SK-N-SH (cell line): ENCODE measurements at regions not wholly inside any gene's neighbourhood (a gene's known extent, or its start where the extent isn't known, plus 50 kb on each side); places are given as distances from the start of the nearest gene placed in this dataset.

Experiments used
- CTCF ChIA-PET: fragments of 300-600, 350-600 bp; formaldehyde crosslinking; extraction: SDS; loops from one replicate; lab custom pipeline; 2021; lab: Yijun Ruan, JAX
- POLR2A ChIA-PET: fragments of 350-600 bp; sonication (Branson Sonifier 250); formaldehyde crosslinking; extraction: SDS; loops from one replicate; lab custom pipeline; 2020; ENCODE audit warnings: antibody characterized with exemption, inconsistent platforms; lab: Yijun Ruan, JAX
- DNase-seq: peaks from one replicate; pipeline ENCODE4 v3.0.0; 2012
- H2AFZ ChIP-seq: fragments of 200-600 bp; sonication (generic); 2 replicates; pipeline ENCODE4 v1.8.1; 2016; ENCODE audit warnings: antibody characterized with exemption, mild to moderate bottlenecking, low read depth
- H3F3A ChIP-seq: fragments of 200-600 bp; sonication (generic); replicated peaks from 2 replicates; pipeline ENCODE3; 2016; ENCODE audit warnings: antibody characterized with exemption, mild to moderate bottlenecking; ENCODE audit not compliant: insufficient read depth
- H3K27ac ChIP-seq, 2 experiments: fragments of 200-500 bp in 1 of 2; fragments of 200-600 bp in 1 of 2; sonication (Bioruptor generic) in 1 of 2; sonication (generic), shearing (Covaris generic) in 1 of 2; 2 replicates each; pipeline versions ENCODE4 v1.5.1 to v1.6.1; 2014 to 2016; ENCODE audit warnings: low read depth in 2 of 2, inconsistent platforms in 1 of 2, low read length in 1 of 2, mild to moderate bottlenecking in 1 of 2, mixed read lengths in 1 of 2
- H3K27me3 ChIP-seq: fragments of 200-600 bp; sonication (generic), shearing (Covaris generic); 2 replicates; pipeline ENCODE4 v1.6.1; 2016; ENCODE audit warnings: mixed run types; ENCODE audit not compliant: insufficient read depth
- H3K36me3 ChIP-seq, 2 experiments: fragments of 200-500 bp in 1 of 2; fragments of 200-600 bp in 1 of 2; sonication (Bioruptor generic) in 1 of 2; sonication (generic) in 1 of 2; replicated peaks in 1 of 2; 2 replicates each; pipeline versions ENCODE3 to v1.5.1; 2014 to 2016; ENCODE audit warnings: low read length in 1 of 2, mild to moderate bottlenecking in 1 of 2; ENCODE audit not compliant: insufficient read depth in 2 of 2, control insufficient read depth in 1 of 2
- H3K4me1 ChIP-seq, 2 experiments: fragments of 200-500 bp in 1 of 2; fragments of 200-600 bp in 1 of 2; sonication (Bioruptor generic) in 1 of 2; sonication (generic), shearing (Covaris generic) in 1 of 2; 2 replicates each; pipeline versions ENCODE4 v1.5.1 to v1.6.1; 2014 to 2016; ENCODE audit warnings: low read depth in 1 of 2, low read length in 1 of 2, mixed run types in 1 of 2; ENCODE audit not compliant: insufficient read depth in 2 of 2, control insufficient read depth in 1 of 2
- H3K4me2 ChIP-seq: fragments of 200-600 bp; sonication (generic), shearing (Covaris generic); 2 replicates; pipeline ENCODE4 v1.6.1; 2017; ENCODE audit warnings: mixed run types
- H3K4me3 ChIP-seq, 2 experiments: fragments of 200-500 bp in 1 of 2; fragments of 200-600 bp in 1 of 2; sonication (Bioruptor generic) in 1 of 2; sonication (generic), shearing (Covaris generic) in 1 of 2; 2 replicates each; pipeline versions ENCODE4 v1.5.1 to v1.8.1; 2014 to 2016; ENCODE audit warnings: low read depth in 2 of 2, inconsistent platforms in 1 of 2, low read length in 1 of 2, mild to moderate bottlenecking in 1 of 2, mixed read lengths in 1 of 2, moderate library complexity in 1 of 2
- H3K79me2 ChIP-seq: fragments of 200-600 bp; sonication (generic); 2 replicates; pipeline ENCODE4 v1.8.1; 2017; ENCODE audit warnings: mild to moderate bottlenecking; ENCODE audit not compliant: insufficient read depth
- H3K9ac ChIP-seq: fragments of 200-600 bp; sonication (generic); 2 replicates; pipeline ENCODE4 v1.6.1; 2017; ENCODE audit warnings: mixed run types
- H3K9me2 ChIP-seq: fragments of 200-600 bp; sonication (generic); 2 replicates; pipeline ENCODE4 v1.6.1; 2017; ENCODE audit warnings: mixed run types
- H3K9me3 ChIP-seq: fragments of 200-600 bp; sonication (generic); 2 replicates; pipeline ENCODE4 v1.6.1; 2017; ENCODE audit warnings: mixed run types, mild to moderate bottlenecking, moderate library complexity
- H4K20me1 ChIP-seq: fragments of 200-600 bp; sonication (generic); 2 replicates; pipeline ENCODE4 v1.6.1; 2017; ENCODE audit warnings: mild to moderate bottlenecking, mixed run types; ENCODE audit not compliant: insufficient read depth
- EP300 ChIP-seq, 2 experiments: IDR thresholded peaks; 2 replicates each; pipeline versions ENCODE4 v1.4.0 to v1.6.1; 2012; ENCODE audit warnings: borderline replicate concordance in 1 of 2, low read depth in 1 of 2, low read length in 1 of 2
- FOSL2 ChIP-seq: IDR thresholded peaks from 2 replicates; pipeline ENCODE4 v1.4.0; 2012; ENCODE audit warnings: low read depth, mild to moderate bottlenecking, moderate library complexity, borderline replicate concordance
- JUND ChIP-seq: IDR thresholded peaks from 2 replicates; pipeline ENCODE4 v1.4.0; 2012
- MEF2A ChIP-seq: IDR thresholded peaks from 2 replicates; pipeline ENCODE4 v1.4.0; 2012; ENCODE audit warnings: low read depth, borderline replicate concordance
- NFIC ChIP-seq: IDR thresholded peaks from 2 replicates; pipeline ENCODE4 v1.4.0; 2012; ENCODE audit warnings: borderline replicate concordance
- NRF1 ChIP-seq: IDR thresholded peaks from 2 replicates; pipeline ENCODE4 v1.6.1; 2012; ENCODE audit warnings: low read depth, mild to moderate bottlenecking, low read length
- PBX3 ChIP-seq: IDR thresholded peaks from 2 replicates; pipeline ENCODE4; 2012
- RCOR1 ChIP-seq: fragments of 150-350 bp; IDR thresholded peaks from 2 replicates; pipeline ENCODE4 v1.6.1; 2017; ENCODE audit warnings: antibody characterized with exemption, low read length
- RXRA ChIP-seq: IDR thresholded peaks from 2 replicates; pipeline ENCODE4 v1.4.0; 2012; ENCODE audit warnings: low read depth, mild to moderate bottlenecking, borderline replicate concordance
- TCF12 ChIP-seq: IDR thresholded peaks from 2 replicates; pipeline ENCODE4 v1.4.0; 2012
- WGBS: methylation state at CpG from one replicate; pipeline ENCODE4 v1.1.6; 2017; ENCODE audit warnings: low lambda C conversion rate; 5-methylcytosine and 5-hydroxymethylcytosine counted together
- TF ChIP-seq, protein P1 (sequence below): fragments of 200-600 bp; sonication (generic); IDR thresholded peaks from 2 replicates; pipeline ENCODE4 v1.6.1; 2017; ENCODE audit warnings: antibody characterized with exemption, mild to moderate bottlenecking, moderate library complexity
- TF ChIP-seq, protein P2 (sequence below): IDR thresholded peaks from 2 replicates; pipeline ENCODE4 v1.4.0; 2012; ENCODE audit warnings: low read depth, borderline replicate concordance

- Histone ChIP-seq H3K79me2 (no peaks in the 10 kb centered on the region), H4K20me1 (no peaks in the 10 kb centered on the region), H3K36me3 (no peaks in the 10 kb centered on the region), H3K4me1 (peaks cover 5 to 31% of the 10 kb centered on the region in 2 experiments; a peak in 3 of 4 replicates), H3K27me3 (no peaks in the 10 kb centered on the region), H3K9ac (no peak overlapping the region), H3K9me3 (no peaks in the 10 kb centered on the region), H3K9me2 (no peaks in the 10 kb centered on the region), H3F3A (peaks cover 35% of the 10 kb centered on the region), H2AFZ (no peak overlapping the region), H3K27ac (peak overlapping the region in 1 of 2 experiments; percentile 82; a peak in 1 of 4 replicates), H3K4me3 (no peak overlapping the region)
- WGBS, result 67% methylated on average over 6 of the region's 6 CpGs
- DNase-seq, result no peak
- POLR2A ChIA-PET, result no interaction called here
- TF ChIP-seq FOSL2 (peak; percentile 63), RXRA (peak; percentile 83; the same call in 1 of the 2 replicates), TCF12 (peak; percentile 67), JUND (peak; percentile 47), PBX3 (peak; percentile 76), NFIC (peak; percentile 18; the same call in 1 of the 2 replicates), NRF1 (no peak), EP300 (IDR thresholded peaks at IDR 0.05; ENCODE audit: borderline replicate concordance in 1 of 2, low read depth in 1 of 2, low read length in 1 of 2) (peak in 1 of 2 experiments; percentile 30; a peak in 1 of 4 replicates), RCOR1 (no peak), MEF2A (peak; percentile 21; the same call in 1 of the 2 replicates)
- TF ChIP-seq, protein P1, sequence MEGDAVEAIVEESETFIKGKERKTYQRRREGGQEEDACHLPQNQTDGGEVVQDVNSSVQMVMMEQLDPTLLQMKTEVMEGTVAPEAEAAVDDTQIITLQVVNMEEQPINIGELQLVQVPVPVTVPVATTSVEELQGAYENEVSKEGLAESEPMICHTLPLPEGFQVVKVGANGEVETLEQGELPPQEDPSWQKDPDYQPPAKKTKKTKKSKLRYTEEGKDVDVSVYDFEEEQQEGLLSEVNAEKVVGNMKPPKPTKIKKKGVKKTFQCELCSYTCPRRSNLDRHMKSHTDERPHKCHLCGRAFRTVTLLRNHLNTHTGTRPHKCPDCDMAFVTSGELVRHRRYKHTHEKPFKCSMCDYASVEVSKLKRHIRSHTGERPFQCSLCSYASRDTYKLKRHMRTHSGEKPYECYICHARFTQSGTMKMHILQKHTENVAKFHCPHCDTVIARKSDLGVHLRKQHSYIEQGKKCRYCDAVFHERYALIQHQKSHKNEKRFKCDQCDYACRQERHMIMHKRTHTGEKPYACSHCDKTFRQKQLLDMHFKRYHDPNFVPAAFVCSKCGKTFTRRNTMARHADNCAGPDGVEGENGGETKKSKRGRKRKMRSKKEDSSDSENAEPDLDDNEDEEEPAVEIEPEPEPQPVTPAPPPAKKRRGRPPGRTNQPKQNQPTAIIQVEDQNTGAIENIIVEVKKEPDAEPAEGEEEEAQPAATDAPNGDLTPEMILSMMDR, result no peak
- TF ChIP-seq, protein P2, sequence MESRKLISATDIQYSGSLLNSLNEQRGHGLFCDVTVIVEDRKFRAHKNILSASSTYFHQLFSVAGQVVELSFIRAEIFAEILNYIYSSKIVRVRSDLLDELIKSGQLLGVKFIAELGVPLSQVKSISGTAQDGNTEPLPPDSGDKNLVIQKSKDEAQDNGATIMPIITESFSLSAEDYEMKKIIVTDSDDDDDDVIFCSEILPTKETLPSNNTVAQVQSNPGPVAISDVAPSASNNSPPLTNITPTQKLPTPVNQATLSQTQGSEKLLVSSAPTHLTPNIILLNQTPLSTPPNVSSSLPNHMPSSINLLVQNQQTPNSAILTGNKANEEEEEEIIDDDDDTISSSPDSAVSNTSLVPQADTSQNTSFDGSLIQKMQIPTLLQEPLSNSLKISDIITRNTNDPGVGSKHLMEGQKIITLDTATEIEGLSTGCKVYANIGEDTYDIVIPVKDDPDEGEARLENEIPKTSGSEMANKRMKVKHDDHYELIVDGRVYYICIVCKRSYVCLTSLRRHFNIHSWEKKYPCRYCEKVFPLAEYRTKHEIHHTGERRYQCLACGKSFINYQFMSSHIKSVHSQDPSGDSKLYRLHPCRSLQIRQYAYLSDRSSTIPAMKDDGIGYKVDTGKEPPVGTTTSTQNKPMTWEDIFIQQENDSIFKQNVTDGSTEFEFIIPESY, result no peak
- TF ChIP-seq, all 33 proteins: peak for 8
- H3K4me2 ChIP-seq, result peak overlapping the region; percentile 15; the same call in 1 of the 2 replicates
- CTCF ChIA-PET, result interaction anchor here (0.6 to 1.7 kb wide), 4 partner anchors 12 to 742 kb away, joined by 3 to 8 read pairs (median 4); no protein-coding TSS in a partner anchor
Measured at GRCh38 chr2:45288532-45289417, 279.5 kb upstream of the SIX2 start.
